Kidney epithelial cell (primary cell): ENCODE measurements at regions not wholly inside any gene's neighbourhood (a gene's known extent, or its start where the extent isn't known, plus 50 kb on each side); places are given as distances from the start of the nearest gene placed in this dataset.
"Not testable (repeated sequence)": the region's sequence is repeated elsewhere in the genome, so short reads cannot be mapped to it uniquely, and the experiment has no call there.

Source experiments
- DNase-seq: peaks from one replicate; pipeline ENCODE4 v3.0.0-alpha.2; 2010; ENCODE audit warnings: low read depth
- H3K27me3 ChIP-seq: 2 replicates; pipeline ENCODE4 v1.6.0; 2011; ENCODE audit warnings: low read length; ENCODE audit not compliant: control insufficient read depth, insufficient read depth
- H3K36me3 ChIP-seq: 2 replicates; pipeline ENCODE4 v1.5.1; 2011; ENCODE audit warnings: low read length; ENCODE audit not compliant: control insufficient read depth, insufficient read depth
- H3K4me3 ChIP-seq: 2 replicates; pipeline ENCODE4 v1.5.1; 2011; ENCODE audit warnings: low read depth, mild to moderate bottlenecking, control low read depth, low read length
- TF ChIP-seq, protein P1 (sequence below): IDR thresholded peaks from 2 replicates; pipeline ENCODE4 v1.5.1; 2011; ENCODE audit warnings: mild to moderate bottlenecking, moderate library complexity, low read length, control low read depth, inconsistent platforms; ENCODE audit not compliant: insufficient read depth, poor library complexity, severe bottlenecking

DNA sequence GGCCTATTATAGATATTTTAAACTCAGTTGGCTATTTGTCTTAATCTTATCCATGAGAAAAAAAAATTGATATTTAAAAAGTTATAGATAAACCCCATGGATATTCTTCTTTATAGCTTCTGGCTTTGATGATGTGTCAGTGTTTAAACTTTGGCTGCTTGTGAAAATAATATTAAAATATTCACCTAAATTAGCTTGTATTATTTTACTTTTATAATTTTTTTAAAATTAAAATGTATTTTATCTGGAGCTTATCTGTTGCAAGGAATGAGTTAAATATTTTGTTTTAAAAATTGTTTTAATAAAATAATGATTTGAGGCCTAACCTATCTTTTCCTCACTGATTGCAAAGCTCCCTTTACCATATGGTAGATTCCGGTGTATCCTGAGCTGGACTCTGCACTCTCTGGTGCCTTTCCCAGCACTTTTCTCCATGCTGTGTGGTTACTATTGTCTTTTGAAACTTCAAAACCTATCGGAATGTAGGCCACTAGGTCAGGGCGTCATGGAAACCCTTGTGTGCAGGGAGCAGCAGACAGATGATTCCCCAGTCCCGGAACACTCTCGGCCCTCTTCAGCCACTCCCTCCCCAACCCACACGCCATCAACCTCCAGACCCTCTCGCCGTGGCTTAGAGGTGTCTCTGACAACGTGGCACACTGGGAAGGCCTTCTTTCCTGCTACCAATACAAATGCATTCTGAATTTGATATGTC is 252.3 kb upstream of the ATP10A start:
- TF ChIP-seq, protein P1, sequence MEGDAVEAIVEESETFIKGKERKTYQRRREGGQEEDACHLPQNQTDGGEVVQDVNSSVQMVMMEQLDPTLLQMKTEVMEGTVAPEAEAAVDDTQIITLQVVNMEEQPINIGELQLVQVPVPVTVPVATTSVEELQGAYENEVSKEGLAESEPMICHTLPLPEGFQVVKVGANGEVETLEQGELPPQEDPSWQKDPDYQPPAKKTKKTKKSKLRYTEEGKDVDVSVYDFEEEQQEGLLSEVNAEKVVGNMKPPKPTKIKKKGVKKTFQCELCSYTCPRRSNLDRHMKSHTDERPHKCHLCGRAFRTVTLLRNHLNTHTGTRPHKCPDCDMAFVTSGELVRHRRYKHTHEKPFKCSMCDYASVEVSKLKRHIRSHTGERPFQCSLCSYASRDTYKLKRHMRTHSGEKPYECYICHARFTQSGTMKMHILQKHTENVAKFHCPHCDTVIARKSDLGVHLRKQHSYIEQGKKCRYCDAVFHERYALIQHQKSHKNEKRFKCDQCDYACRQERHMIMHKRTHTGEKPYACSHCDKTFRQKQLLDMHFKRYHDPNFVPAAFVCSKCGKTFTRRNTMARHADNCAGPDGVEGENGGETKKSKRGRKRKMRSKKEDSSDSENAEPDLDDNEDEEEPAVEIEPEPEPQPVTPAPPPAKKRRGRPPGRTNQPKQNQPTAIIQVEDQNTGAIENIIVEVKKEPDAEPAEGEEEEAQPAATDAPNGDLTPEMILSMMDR: no peak
- DNase-seq: no peak
- no peaks in the 10 kb centered on the region for H3K27me3 ChIP-seq

GRCh38 chr15:26114128-26114527 is 251.0 kb upstream of the ATP10A start:
- H3K4me3 ChIP-seq, H3K27me3 ChIP-seq, DNase-seq, H3K36me3 ChIP-seq: not testable (repeated sequence)

More for the DNA sequence above, 252.3 kb upstream of the ATP10A start:
- H3K36me3 ChIP-seq: no peaks in the 10 kb centered on the region
- no peak overlapping the region for H3K4me3 ChIP-seq

DNA sequence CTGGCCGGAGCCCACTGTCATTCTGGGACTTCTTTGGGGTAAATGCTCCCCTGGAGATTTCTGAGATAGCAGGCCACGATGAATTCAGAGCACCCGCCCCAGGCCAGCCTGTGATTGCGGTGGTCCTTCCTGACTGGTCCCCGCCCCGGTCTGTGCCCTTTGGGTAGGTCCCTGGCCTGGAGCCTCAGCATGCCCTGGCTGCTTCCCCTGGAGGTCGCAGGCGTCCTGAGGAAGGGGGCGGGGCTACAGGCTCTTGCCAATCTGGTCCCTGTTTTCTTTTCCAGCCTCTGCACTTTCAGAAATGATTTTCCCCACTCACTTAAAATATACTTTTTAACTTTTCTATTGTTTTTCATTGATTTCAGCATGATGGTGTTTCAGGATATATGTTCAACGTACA is 250.2 kb upstream of the ATP10A start:
- H3K27me3 ChIP-seq: no peaks in the 10 kb centered on the region
- no peaks in the 10 kb centered on the region for H3K36me3 ChIP-seq
- TF ChIP-seq, protein P1: no peak
- no peak overlapping the region for H3K4me3 ChIP-seq
- no peak for DNase-seq

DNA sequence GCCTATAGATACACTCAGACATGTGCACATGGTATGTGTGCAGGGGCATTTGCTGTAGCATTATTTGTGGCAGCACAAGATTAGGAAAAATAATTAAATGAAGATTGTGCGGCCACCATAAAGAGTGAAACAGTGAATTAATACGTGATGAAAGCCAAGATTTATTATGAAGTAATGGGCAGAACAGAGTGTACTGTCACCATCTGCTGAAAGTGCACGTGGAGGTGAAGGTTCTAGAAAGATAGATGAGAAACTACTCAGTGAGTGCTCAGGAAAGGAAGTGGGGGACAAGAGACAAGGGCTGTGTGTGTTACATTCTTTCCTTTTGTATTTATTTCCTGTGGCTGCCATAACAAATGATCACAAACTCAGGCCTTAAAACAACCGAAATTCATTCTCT is 246.1 kb upstream of the ATP10A start:
- Histone ChIP-seq H3K27me3 (no peaks in the 10 kb centered on the region), H3K4me3 (no peak overlapping the region), H3K36me3 (no peaks in the 10 kb centered on the region)
- DNase-seq: no peak
- TF ChIP-seq, protein P1: no peak

GRCh38 chr15:26106556-26106955 is 243.4 kb upstream of the ATP10A start:
- DNase-seq: no peak
- TF ChIP-seq, protein P1: no peak

DNA sequence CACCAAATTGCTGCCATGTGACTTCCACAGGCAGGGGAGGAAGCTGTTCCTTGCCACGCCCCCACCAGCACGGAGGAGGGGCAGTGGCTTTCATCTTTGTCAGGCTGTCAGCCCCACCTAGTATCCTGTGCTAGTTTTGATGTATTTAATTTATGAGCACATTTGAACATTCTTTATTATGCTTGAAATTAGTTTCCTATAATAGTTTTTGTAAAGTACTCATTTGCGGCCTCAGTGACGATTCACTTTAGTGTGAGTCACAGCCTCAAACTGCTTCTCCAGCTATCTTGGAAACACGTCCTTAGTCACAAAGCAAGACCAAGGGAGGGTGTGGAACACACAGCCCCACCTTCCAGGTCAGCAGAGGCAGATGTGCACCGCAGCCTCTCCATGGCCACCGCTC is 239.9 kb upstream of the ATP10A start:
- H3K27me3 ChIP-seq: no peaks in the 10 kb centered on the region
- no peak for DNase-seq

More at GRCh38 chr15:26106556-26106955, 243.4 kb upstream of the ATP10A start:
- no peak overlapping the region for H3K4me3 ChIP-seq
- no peaks in the 10 kb centered on the region for H3K27me3 ChIP-seq
- H3K36me3 ChIP-seq: no peaks in the 10 kb centered on the region

More for the DNA sequence above, 239.9 kb upstream of the ATP10A start:
- TF ChIP-seq, protein P1: no peak
- no peaks in the 10 kb centered on the region for H3K36me3 ChIP-seq
- no peak overlapping the region for H3K4me3 ChIP-seq
